Activated CD4-positive, alpha-beta T cell treated with anti-CD3 and anti-CD28 coated beads, Interleukin-10, Interleukin-2, amounts not matched to agents 100 ng/mL and 50 ng/mL, durations not matched to agents 16 hours and 8 hours (primary cell): ENCODE measurements at regions not wholly inside any gene's neighbourhood (a gene's known extent, or its start where the extent isn't known, plus 50 kb on each side); places are given as distances from the start of the nearest gene placed in this dataset.

Experiments used
- DNase-seq: peaks from one replicate; pipeline ENCODE4 v3.0.0-alpha.2; 2020

DNA sequence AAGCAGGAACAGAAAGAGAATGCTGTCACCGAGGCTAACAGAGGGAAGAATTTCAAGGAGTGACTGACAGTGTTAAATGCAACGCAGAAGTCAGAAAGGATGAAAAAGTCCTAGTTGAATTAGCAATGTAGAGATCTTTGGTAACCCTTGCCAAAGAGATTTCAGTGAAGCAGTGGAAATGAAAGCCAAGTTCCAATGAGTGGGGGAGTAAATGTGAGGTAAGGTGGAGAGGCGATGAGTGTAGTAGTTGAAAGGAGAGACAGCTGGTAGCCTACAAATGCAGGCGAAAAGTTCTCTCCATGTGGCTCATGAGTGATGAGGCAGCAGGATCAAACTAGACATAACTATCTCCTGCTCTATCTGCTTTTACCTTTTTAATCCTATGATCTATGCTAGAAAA is 74.6 kb upstream of the IPO9 start:
- DNase-seq = no peak

DNA sequence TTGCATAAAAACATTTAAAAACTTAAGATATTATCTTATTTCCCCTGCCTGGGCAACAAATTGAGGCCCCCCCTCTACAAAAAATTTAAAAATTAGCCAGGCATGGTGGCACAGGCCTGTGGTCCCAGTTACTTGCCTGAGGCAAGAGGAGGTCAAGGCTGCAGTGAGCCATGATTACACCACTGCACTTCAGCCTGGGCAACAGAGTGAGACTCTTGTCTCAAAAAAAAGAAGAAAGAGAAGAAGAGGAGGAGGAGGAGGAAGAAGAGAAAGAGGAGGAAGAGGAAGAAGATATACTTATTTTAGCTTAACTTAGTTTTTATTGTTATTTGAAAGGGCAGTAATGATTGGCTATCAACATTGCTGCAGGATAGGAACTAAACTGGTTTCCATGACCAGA is 73.8 kb upstream of the IPO9 start:
- no peak for DNase-seq

DNA sequence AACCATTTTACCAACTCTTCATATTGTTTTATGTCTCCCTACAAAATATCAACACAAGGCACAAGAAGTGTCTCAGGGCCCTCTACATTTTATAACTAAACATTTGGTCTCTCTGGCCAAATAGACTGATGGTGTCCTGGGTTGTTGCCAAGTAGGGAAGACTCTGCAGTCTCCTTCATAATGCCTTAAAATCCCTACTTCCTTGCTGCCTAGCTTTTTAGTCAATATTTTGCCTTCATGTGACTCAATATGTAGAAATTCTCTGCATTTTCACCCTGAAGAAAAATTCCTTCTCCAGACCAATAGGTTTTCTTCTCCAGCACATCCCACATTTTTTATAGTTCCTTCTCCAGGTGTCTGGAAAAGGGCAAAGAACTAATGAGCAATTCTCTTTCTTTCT is 72.6 kb upstream of the IPO9 start:
- no peak for DNase-seq

DNA sequence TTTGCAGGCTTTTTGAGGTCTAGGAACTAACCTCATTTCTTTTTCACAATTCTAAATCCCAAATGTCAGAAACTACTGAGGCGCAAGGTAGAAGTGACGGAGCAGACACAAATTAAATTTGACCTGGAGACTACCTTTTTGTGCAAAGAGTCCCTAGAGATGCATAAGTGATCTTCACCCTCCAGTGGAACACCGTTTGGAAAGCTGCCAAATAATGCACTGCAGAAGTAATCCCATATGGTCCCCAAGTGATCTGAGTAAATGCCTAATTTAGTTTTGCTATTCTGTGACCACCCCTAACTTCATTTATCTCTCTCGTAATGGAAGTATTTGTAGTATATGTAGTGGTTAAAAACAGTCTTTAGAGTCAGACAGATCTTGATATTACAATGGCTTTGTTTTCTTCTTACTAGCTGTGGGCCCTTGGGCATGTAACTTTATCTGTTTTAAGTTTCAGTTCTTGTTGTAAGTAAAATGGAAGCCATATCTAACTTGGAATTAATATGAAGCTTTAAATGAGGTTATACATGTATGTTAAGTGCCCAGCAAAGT is 70.4 kb upstream of the IPO9 start:
- no peak for DNase-seq

DNA sequence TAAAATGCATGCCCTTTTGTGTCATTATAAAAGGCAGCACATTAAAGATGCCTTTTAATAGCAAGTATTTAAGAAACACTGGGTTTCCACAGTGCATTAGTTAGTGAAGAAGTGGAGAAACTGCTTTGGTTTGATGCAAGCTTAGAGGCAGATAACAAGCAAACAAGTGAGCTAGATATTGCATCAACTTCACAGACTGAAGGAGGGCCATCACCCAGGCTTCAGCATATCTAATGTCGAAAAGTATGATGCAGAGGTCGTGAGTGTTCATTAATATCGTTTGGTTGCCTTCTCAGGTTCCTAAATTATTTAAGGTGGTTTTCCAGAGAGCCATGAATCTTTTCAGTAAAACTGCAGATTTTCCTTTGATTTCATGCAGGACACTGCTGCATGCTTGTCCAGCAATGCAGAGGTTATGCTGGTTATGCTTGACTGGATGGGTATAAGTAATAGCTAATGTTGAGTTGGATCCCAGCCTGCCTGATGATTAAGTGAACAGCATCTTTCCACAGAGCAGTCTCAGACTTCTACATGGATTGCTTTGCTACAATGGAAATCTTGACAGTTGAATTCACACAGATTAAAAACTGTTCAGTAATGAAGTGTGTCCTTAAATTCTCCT is 69.7 kb upstream of the IPO9 start:
- DNase-seq = no peak

DNA sequence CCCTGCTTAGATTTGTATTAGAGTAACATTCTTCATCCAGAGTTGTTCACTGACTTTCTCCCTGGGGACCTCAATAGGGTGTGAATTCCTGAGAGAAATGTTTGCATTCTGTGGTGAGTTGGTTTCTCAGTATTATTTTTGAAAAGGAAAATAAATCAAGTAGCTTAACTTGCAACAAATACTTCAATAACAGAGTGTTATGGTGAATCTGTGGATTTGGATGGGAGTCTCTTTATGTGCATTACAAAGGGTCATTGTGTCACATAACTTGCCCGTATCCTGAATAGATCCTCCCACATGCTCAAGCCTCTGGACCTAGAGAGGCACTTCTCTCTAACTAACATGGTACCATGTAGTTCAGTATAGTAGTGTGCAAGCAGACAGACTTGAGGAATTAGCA is 68.4 kb upstream of the IPO9 start:
- no peak for DNase-seq

DNA sequence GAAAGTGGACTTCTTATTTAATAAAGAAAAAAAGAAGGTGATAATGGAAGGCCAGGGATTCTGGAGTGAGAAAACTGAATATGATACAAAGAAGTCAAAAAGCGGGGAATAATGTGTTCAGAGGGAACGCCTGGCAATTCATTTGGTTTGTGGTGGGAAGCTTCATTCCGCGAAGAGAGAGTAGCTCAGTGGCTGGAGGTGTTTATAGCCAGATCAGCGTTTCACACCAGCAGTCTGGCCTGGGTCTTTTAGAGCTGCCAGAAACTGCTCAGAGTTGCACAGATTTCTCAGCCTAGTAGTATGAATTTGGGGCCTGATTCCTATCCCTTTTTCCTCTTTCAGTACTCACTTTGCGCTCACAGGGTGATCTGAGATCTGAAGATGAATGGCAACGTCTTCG is 67.8 kb upstream of the IPO9 start:
- DNase-seq = no peak

DNA sequence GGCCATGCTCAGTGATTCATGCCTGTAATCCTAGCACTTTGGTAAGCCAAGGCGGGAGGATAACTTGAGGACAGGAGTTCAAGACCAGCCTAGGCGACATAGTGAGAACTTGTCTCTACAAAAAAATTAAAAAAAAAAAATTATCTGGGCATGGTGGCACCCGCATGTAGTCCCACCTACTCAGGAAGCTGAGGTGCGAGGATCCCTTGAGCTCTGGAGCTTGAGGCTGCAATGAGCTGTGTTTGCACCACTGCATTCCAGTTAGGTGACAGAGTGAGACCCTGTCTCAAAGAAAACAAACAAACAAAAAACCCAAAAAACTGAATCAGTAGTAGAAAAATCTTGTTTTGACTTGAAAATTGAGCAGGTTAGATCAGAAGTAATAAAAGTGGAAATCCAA is 67.1 kb upstream of the IPO9 start:
- no peak for DNase-seq

DNA sequence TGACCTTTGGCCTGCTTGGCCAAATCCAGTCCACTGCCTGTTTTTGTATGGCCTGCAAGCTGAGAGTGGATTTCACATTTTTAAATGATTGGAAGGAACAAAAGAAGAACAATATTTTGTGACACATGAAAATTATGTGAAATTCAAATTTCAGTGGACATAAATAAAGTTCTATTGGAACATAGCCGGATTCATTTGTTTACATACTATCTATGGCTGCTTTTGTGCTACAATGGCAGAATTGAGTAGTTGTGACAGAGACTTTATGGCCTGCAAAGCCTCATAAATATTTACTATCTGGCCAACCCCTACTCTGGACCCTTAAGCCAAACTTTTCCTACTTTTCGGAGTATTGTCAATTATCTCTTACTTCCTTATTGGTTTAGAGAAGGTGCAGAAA is 66.6 kb upstream of the IPO9 start:
- DNase-seq = no peak

DNA sequence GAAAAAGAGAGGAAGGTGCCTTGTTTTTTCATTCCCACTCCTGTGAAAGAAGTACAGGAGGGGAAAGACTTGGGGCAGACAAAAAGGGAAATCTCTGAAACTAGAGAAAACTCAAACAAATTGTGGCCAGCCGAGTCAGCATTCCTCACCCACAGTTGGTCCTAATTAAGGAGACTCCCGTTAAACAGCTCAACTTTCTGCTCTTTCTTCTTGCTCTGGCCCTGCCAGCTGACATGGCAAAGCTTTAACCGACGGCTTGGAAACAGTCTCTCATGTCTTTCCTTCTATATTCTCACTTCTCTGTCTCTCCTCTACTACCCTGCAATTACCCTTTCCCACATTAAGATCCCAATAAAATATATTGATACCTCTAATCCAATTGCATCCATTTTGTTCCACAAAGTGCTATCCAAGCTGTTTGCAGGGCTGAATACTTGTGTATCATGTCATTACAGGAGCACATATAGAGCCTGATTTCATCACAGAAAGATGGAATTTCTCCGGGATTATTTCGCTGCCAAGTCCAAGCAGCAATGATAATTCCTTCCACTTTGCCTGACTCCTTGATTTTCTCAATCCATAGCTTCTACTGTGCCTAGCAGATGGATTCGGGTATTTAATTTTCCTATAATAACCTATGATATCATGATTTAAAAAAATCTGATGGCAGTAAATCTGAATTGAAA is 65.4 kb upstream of the IPO9 start:
- DNase-seq = no peak

DNA sequence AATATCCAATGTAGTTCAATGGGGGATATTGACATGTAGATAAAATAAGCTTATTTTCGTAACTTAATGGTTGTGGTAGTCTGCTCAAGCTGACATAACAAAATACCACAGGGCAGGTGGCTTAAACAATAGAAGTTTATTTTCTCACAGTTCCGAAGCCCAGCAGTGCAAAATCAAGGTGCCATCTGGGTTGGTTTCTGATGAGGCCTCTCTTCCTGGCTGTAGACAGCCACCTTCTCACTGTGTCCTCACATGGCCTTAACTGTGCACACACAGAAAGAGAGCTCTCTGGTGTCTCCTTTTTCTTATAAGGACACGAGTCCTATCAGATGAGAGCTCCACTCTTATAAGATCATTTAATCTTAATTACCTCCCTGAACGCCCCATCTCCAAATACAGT is 64.8 kb upstream of the IPO9 start:
- no peak for DNase-seq

DNA sequence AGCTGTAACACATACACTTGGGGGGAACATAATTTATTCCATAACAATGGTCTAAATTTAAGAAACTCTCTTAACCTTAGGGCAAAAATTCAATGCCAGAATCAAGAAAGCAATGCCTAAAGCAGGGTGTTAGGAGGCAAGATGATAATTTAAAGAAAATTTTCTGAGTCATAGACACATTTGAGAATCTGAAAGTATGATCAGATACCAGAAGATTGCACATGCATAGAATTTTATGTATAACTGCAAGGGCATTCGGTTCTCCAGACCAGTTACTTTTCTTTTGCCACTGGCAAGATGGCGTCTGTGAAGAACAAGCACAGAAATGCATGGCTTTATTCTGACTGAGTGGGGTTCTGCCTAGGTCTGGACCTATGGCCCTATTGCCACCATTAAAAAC is 64.4 kb upstream of the IPO9 start:
- no peak for DNase-seq

DNA sequence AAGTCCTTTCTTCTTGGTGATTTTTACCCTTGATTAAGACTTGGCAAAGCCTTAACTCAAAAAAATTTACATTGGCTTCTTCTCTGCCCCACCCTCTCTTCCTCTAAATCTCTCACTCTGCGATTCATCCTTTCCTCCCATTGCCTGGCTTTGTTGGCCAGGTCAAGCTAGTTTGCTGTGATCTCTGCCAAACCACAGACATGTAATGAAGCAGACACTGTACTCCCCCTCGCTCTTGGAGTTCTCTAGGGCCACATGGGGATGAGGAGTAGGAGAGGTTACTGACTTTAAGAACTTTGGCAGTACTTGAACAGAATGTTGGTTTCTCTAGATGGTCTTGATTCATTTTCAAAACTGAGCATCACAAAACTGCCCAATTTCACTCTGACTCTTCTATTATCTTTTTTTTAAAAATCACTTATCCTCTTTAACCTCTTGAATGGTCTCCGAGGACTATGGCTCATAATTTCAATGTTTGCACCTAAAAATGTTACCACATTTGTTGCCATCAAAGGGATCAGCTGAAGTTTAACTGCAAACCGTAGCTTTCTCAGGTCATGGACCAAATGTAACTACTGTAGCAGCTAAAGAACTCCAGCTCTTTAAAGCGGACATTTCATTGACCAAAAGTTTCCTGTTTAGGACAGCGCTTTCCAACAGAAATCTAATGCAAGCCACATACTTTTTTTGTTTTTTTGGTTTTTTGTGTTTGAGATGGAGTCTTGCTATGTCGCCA is 62.7 kb upstream of the IPO9 start:
- no peak for DNase-seq

DNA sequence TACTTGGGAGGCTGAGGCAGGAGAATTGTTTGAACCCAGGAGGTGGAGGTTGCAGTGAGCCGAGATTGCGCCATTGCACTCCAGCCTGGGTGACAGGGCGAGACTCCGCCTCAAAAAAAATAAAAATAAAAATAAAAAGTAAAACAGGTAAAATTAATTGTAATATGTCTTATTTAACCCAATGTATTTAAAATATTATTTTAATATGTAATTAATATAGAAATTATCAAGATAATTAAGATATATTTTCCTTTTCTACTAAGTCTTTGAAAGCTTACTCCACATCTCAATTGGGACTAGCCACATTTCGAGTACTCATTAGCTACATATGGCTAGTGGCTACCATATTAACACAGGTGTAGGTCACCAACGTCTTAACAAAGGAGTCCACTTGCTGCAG is 61.6 kb upstream of the IPO9 start:
- no peak for DNase-seq

DNA sequence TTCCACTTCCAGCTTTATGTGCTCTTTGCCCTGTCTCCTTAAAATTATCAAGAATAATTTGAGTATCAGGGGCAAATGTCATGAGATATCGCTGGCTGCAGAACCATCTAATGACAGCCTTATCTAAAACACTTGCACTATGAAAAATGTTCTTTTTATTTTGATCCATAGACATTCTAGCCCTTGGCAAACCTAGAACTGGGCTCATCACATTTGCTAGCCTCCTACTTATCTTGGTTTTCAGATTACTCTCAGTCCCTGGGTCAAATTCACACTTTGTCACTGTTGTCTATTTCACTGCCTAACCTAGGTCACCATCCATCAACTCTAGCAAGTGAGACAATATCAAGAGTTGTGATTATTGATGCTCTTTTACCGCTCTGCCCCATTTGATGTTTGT is 59.9 kb upstream of the IPO9 start:
- DNase-seq = no peak

DNA sequence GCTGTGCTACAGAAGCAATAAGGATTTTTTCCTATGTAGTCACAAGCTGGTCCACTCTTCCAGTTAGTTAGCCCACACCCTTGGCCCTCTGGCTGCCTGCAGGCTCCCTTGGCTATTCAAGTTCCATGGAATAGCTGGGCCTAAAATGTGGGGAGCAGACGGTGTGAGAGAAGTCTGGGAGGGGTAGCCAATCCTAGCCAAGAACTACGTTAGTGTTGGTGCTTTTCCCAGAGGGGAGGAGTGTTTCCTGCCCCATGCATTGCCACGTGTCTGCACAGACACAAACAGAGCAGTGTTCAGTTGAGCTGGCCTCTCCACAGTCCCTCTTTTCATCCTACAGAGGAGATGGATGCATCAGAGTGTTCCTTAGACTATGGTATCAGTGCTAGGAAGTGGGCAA is 59.0 kb upstream of the IPO9 start:
- no peak for DNase-seq

DNA sequence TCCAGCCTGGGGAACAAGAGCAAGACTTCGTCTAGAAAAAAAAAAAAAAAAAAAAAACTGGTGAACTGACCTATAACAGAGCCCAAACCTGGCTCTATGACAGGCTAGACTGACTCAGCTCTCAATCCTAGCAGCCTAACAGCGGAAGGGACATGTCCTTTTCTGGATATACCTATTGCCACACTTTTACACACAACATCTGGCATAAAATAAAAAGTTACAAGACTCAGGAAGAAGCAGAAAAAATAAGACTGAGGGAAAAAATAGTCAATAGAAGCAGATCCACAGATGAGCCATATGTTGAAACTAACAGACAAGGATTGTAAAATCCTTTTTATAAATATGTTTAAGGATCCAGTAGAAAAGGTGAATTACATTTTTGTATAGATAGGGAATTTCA is 57.5 kb upstream of the IPO9 start:
- no peak for DNase-seq

DNA sequence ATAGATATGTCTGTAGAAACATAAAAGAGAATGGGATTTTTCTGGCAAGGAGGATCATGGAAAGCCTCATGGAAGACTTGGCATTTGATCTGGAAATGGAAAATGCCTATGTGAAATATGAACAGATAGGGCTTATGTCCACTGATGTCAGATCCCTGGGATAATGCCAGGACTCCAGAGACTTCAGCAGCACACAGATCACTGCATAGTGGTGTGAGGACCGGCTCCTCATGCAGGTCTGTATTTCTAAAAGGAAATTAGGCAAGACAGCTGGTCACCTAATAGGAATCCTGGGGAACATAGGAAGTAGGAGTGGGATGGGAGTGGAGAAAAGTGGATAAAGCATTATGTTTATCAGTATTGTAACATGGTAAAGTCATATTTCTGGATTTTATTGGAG is 56.8 kb upstream of the IPO9 start:
- no peak for DNase-seq

DNA sequence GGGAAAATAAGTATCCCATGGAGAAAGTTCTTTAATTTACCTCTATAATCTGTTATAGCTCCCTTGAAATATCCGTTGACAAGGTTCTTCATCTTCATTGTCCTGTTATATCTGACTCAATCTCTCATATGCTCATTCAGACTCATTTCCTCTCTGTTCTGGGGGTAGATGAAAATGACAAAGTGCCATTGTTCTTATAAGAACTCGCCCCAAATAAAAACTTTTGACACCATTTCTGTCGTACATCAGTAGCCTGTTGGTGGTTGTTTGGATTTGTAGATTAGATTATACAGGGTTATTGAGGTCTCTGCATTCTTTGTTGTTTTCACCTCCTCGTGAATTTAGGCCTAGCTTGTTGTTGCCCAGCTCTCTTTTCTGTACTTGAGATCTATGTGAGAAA is 55.2 kb upstream of the IPO9 start:
- no peak for DNase-seq

DNA sequence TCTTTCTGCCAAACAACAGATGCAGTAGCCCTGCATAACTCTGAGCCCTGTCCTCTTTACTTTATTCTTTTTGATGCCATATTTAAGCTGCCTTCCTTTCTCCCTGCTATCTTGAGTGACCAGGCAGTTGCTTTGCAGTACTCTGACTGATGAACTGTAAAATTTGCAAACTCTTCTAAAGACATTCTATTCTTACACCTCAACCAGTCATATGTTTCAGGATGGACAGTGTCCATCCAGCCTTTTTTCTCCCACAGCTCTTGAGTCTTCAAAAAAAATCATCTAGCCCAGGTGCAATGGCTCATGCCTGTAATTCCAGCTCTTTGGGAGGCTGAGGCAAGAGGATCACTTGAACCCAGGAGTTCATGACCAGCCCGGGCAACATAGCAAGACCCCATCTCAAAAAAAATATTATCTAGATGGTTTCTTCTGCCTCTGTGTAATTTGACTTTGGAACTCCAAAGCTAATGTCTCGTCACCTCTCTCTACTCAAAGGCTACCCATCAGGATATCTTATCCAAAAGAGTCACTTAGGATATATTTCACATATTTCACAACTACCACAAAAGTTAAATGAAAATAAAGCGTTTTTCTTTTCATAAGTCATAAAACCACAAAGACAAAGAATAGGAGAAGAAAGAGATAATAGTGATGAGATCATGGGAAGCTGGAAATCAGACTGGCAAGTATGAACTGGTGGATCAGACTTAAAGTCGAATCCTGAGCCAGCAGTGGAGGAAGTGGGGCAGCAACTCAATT is 54.6 kb upstream of the IPO9 start:
- no peak for DNase-seq

DNA sequence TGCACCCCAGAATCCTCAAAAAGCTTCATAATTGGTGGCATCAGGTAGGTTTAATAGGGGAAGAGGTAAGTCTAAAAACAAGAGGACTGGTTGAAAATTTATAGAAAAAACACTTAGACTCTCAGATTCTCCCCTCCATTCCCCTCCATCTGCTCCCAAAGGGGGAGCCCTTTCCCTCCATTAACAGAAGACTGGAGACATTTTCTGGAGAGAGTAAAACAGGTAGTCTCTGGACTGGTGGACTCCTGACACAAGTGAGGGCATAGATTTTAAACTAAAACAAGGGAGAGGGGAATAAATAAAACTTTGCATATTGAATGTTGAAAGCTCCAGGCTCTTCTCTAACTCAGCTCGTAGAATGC is 54.0 kb upstream of the IPO9 start:
- DNase-seq = no peak

DNA sequence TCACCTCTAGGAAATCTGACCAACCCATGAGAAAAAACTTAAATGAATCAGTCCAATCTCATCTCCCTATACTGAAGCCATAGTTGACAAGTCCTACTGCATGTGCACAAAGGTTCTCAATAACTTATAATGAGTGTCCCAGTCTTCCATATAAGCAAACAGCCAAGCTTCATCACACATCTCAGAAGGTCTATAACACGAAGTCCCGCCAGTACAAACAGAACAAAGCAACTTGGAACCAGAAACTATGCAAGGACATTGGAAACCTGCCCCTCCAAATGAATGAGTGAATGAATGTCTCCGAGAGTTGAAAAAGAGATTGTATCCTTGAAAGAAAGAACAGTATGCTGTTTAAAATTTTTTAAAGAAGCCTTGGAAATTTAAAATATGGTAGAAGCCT is 53.6 kb upstream of the IPO9 start:
- DNase-seq = no peak

DNA sequence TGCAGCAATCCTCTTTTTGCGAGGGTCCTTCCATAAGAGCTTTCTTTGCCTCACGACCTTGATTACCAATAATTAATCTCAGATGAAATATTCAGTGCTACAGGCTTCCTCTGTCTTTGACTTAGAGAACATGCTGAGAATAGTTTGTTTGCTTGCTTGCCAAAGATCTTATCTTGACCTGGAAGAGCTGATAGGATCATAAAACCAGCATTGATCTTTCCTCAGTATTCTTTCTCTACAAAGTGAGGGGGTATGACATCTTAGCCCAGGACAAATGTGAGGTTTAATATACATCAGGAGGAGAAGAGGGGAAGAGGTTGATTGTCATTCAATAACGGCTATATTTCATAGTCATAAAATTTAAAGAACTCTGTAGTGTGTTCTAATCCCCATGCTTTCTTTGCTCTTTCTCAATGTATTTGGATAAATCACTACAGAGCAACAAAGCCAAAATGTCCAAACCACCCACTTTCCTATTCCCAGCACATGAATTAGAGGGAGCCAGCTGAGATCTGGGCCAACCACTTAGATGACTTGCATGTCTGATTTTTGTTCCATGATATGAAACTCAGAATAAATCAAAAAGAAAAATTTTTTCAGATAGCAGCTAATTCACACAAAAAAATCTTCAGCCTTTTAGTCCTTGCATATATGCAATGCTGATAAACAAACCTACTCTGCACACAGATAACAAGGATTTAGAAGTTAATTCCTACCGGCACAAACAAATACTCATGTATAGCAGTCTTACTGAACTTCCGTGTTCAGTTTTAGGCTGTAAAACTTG is 50.5 kb upstream of the IPO9 start:
- no peak for DNase-seq
